MM.1S (cell line): ENCODE measurements at regions not wholly inside any gene's neighbourhood (a gene's known extent, or its start where the extent isn't known, plus 50 kb on each side); places are given as distances from the start of the nearest gene placed in this dataset.

ENCODE experiments used
- DNase-seq: peaks from one replicate; pipeline ENCODE4 v3.0.0-alpha.2; 2015
- H2AFZ ChIP-seq: fragments of 300-600 bp; sonication (generic); 2 replicates; pipeline ENCODE4 v1.6.0; 2016; ENCODE audit warnings: antibody characterized with exemption, low read length
- H3F3A ChIP-seq: fragments of 300-600 bp; sonication (generic); 2 replicates; pipeline ENCODE4 v1.6.1; 2016; ENCODE audit warnings: mild to moderate bottlenecking, antibody characterized with exemption, low read length, moderate library complexity, mixed read lengths; ENCODE audit not compliant: insufficient read depth
- H3K27ac ChIP-seq: fragments of 300-600 bp; sonication (generic); 2 replicates; pipeline ENCODE4 v1.5.1; 2016; ENCODE audit warnings: mild to moderate bottlenecking, low read length
- H3K27me3 ChIP-seq: fragments of 300-600 bp; sonication (generic); replicated peaks from 2 replicates; pipeline ENCODE4 v1.6.0; 2016; ENCODE audit warnings: low read length; ENCODE audit not compliant: insufficient read depth
- H3K36me3 ChIP-seq: fragments of 300-600 bp; sonication (generic); replicated peaks from 2 replicates; pipeline ENCODE4 v1.6.1; 2016; ENCODE audit warnings: mild to moderate bottlenecking, low read length, mixed read lengths; ENCODE audit not compliant: insufficient read depth
- H3K4me1 ChIP-seq: fragments of 300-600 bp; sonication (generic); 2 replicates; pipeline ENCODE4 v1.6.1; 2016; ENCODE audit warnings: low read length, mixed read lengths
- H3K4me2 ChIP-seq: fragments of 300-600 bp; sonication (generic); 2 replicates; pipeline ENCODE4 v1.6.0; 2016; ENCODE audit warnings: low read depth, low read length
- H3K4me3 ChIP-seq: fragments of 300-600 bp; sonication (generic); 2 replicates; pipeline ENCODE4 v1.5.1; 2016; ENCODE audit warnings: low read length, mixed read lengths
- H3K79me2 ChIP-seq: fragments of 300-600 bp; sonication (generic); 2 replicates; pipeline ENCODE4 v1.6.1; 2016; ENCODE audit warnings: mixed run types, low read length, mixed read lengths
- H3K9ac ChIP-seq: fragments of 300-600 bp; sonication (generic); 2 replicates; pipeline ENCODE4 v1.6.1; 2016; ENCODE audit warnings: low read length, mixed read lengths
- H3K9me2 ChIP-seq: fragments of 300-600 bp; sonication (generic); replicated peaks from 2 replicates; pipeline ENCODE4 v1.6.1; 2016; ENCODE audit warnings: mild to moderate bottlenecking, low read length, mixed read lengths; ENCODE audit not compliant: insufficient read depth
- H3K9me3 ChIP-seq: fragments of 300-600 bp; sonication (generic); replicated peaks from 2 replicates; pipeline ENCODE4 v1.6.1; 2016; ENCODE audit warnings: mild to moderate bottlenecking, low read length, mixed read lengths; ENCODE audit not compliant: insufficient read depth
- H4K20me1 ChIP-seq: fragments of 300-600 bp; sonication (generic); 2 replicates; pipeline ENCODE4 v1.6.1; 2016; ENCODE audit warnings: mild to moderate bottlenecking, low read length, moderate library complexity, mixed read lengths; ENCODE audit not compliant: insufficient read depth
- EZH2 ChIP-seq: fragments of 300-600 bp; sonication (generic); optimal IDR thresholded peaks from 2 replicates; pipeline ENCODE3; 2017; ENCODE audit warnings: low read depth, mild to moderate bottlenecking, antibody characterized with exemption, low read length, mixed read lengths
- EZH2phosphoT487 ChIP-seq: fragments of 300-600 bp; sonication (generic); IDR thresholded peaks from 2 replicates; pipeline ENCODE4 v1.6.1; 2018; ENCODE audit warnings: antibody characterized with exemption, low read length
- TF ChIP-seq, protein P1 (sequence below): fragments of 300-600 bp; sonication (generic); IDR thresholded peaks from 2 replicates; pipeline ENCODE4 v1.5.1; 2016; ENCODE audit warnings: antibody characterized with exemption, low read length, mixed read lengths

DNA sequence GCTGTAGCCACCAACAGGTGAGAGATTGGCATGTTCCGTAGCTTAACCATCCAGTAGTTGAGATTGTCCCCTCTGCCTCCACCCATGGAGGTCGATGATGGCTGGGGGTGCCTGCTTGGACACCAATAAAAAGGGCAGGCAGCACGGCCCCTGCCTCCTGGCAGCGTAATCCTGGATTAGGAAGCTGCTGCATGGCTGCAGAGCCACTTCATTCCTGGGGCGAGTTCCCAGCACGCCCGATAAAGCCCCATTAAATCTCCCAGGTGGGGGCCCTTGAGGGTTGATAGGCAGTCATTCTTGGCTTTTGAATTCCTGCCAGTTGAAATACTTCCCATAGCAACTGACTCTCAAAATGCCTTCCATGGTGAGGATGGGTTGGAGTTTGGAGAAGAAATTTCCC, 67.8 kb downstream of the PLXNA1 start:
- no peak for DNase-seq
- TF ChIP-seq EZH2 (no peak), EZH2phosphoT487 (no peak)
- TF ChIP-seq, protein P1, sequence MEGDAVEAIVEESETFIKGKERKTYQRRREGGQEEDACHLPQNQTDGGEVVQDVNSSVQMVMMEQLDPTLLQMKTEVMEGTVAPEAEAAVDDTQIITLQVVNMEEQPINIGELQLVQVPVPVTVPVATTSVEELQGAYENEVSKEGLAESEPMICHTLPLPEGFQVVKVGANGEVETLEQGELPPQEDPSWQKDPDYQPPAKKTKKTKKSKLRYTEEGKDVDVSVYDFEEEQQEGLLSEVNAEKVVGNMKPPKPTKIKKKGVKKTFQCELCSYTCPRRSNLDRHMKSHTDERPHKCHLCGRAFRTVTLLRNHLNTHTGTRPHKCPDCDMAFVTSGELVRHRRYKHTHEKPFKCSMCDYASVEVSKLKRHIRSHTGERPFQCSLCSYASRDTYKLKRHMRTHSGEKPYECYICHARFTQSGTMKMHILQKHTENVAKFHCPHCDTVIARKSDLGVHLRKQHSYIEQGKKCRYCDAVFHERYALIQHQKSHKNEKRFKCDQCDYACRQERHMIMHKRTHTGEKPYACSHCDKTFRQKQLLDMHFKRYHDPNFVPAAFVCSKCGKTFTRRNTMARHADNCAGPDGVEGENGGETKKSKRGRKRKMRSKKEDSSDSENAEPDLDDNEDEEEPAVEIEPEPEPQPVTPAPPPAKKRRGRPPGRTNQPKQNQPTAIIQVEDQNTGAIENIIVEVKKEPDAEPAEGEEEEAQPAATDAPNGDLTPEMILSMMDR: no peak
- Histone ChIP-seq H2AFZ (no peak overlapping the region), H3K36me3 (no peaks in the 10 kb centered on the region), H3K4me3 (no peak overlapping the region), H4K20me1 (no peaks in the 10 kb centered on the region), H3K79me2 (no peaks in the 10 kb centered on the region), H3K9me3 (no peaks in the 10 kb centered on the region), H3K27ac (no peak overlapping the region), H3K27me3 (peaks cover 16% of the 10 kb centered on the region; the same call in 1 of the 2 replicates), H3K4me2 (no peak overlapping the region), H3K9me2 (no peaks in the 10 kb centered on the region), H3K4me1 (no peaks in the 10 kb centered on the region), H3K9ac (no peak overlapping the region), H3F3A (no peaks in the 10 kb centered on the region)

DNA sequence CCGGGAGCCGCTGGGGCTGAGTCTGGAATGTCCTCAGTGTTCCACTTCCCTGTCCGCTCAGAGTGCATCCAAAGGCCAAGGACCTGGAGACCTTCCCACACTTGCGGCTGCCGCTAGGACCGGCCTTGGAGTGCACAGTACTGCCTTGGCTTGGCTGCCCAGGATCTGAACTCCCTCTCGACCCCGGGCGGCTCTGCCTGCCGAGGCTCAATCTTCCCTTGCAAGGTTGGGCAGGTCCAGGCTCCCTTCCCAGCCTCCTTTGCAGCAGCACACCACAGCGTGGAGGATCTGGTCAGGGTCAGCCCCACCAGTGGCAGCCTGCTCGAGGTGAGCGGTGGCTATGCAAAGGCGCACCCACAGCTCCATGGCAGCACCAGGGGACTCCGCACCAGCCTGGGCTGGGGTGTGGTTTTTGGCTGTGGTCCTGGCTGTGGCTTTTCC, 69.2 kb downstream of the PLXNA1 start:
- Histone ChIP-seq H4K20me1 (no peaks in the 10 kb centered on the region), H3K4me3 (no peak overlapping the region), H3F3A (no peaks in the 10 kb centered on the region), H2AFZ (no peak overlapping the region), H3K79me2 (no peaks in the 10 kb centered on the region), H3K9ac (no peak overlapping the region), H3K4me2 (no peak overlapping the region), H3K4me1 (no peaks in the 10 kb centered on the region), H3K36me3 (no peaks in the 10 kb centered on the region), H3K27me3 (peaks cover 16% of the 10 kb centered on the region; the same call in 1 of the 2 replicates), H3K27ac (no peak overlapping the region), H3K9me3 (no peaks in the 10 kb centered on the region), H3K9me2 (no peaks in the 10 kb centered on the region)
- TF ChIP-seq EZH2phosphoT487: no peak
- TF ChIP-seq EZH2: no peak
- TF ChIP-seq, protein P1: no peak
- DNase-seq: no peak

DNA sequence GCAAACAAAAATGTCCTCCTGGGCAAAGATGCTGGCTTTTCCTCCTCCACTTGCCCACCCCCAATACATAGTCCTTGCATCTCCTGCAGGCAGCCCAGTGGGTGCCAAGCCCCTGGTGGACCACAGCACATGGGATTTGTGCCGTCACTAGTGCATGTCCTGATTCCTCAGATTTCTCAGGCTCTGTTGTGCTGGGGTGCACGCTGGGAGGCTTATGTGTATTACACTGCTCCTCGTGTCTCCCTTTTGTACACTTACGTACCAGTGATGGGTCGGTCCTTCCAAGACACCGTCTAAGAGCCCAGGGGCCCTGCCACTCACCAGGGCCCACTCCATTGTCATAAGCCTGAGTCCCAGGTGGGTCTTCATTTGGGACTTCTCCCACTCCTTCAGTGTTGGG, 70.1 kb downstream of the PLXNA1 start:
- Histone ChIP-seq H3K4me1 (no peaks in the 10 kb centered on the region), H3K27me3 (peaks cover 16% of the 10 kb centered on the region; the same call in 1 of the 2 replicates), H3K4me3 (no peak overlapping the region), H4K20me1 (no peaks in the 10 kb centered on the region), H3K36me3 (no peaks in the 10 kb centered on the region), H3K9me2 (no peaks in the 10 kb centered on the region), H3K79me2 (no peaks in the 10 kb centered on the region), H3K9me3 (no peaks in the 10 kb centered on the region), H3F3A (no peaks in the 10 kb centered on the region), H3K9ac (no peak overlapping the region), H2AFZ (no peak overlapping the region), H3K27ac (no peak overlapping the region), H3K4me2 (no peak overlapping the region)
- no peak for DNase-seq
- TF ChIP-seq, protein P1: no peak
- TF ChIP-seq EZH2 (no peak), EZH2phosphoT487 (no peak)
